RCC 7860 (cell line): ENCODE measurements at regions not wholly inside any gene's neighbourhood (a gene's known extent, or its start where the extent isn't known, plus 50 kb on each side); places are given as distances from the start of the nearest gene placed in this dataset.
"Not testable (repeated sequence)": the region's sequence is repeated elsewhere in the genome, so short reads cannot be mapped to it uniquely, and the experiment has no call there.

Experiments
- DNase-seq: peaks from one replicate; pipeline ENCODE4 v3.0.0-alpha.2; 2015; ENCODE audit warnings: low spot score
- FAIRE-seq: peaks from 2 replicates; lab custom pipeline; 2012; peaks lifted over from hg19 to GRCh38; lab: Jason Lieb, UNC

GRCh38 chr2:187862715-187863114 lies 308.5 kb upstream of the TFPI start:
- no peak for DNase-seq
- no peak for FAIRE-seq

- FAIRE-seq (no peak), DNase-seq (no peak)
Observed at GRCh38 chr2:187865025-187865424, 310.8 kb upstream of the TFPI start.

- FAIRE-seq: no peak
- DNase-seq: no peak
Observed at GRCh38 chr2:187867165-187867564, 312.9 kb upstream of the TFPI start.

- FAIRE-seq (no peak), DNase-seq (no peak)
Observed at GRCh38 chr2:187869195-187869594, 315.0 kb upstream of the TFPI start.

- FAIRE-seq (no peak), DNase-seq (no peak)
Observed at GRCh38 chr2:187871506-187871905, 317.3 kb upstream of the TFPI start.

- DNase-seq: no peak
- FAIRE-seq: no peak
Observed at GRCh38 chr2:187873132-187873531, 318.9 kb upstream of the TFPI start.

- DNase-seq (no peak), FAIRE-seq (no peak)
Observed at GRCh38 chr2:187874786-187875185, 320.6 kb upstream of the TFPI start.

- DNase-seq: no peak
- no peak for FAIRE-seq
Observed at GRCh38 chr2:187875261-187876141, 321.3 kb upstream of the TFPI start.

- no peak for FAIRE-seq
- no peak for DNase-seq
Observed at GRCh38 chr2:187876554-187876953, 322.3 kb upstream of the TFPI start.

- FAIRE-seq: no peak
Observed at GRCh38 chr2:187877391-187877790, 323.2 kb upstream of the TFPI start.

GRCh38 chr2:187878112-187878511 lies 323.9 kb upstream of the TFPI start:
- FAIRE-seq: no peak

More at GRCh38 chr2:187877391-187877790, 323.2 kb upstream of the TFPI start:
- no peak for DNase-seq

GRCh38 chr2:187879491-187879890 lies 325.3 kb upstream of the TFPI start:
- FAIRE-seq: no peak
- DNase-seq: no peak

More at GRCh38 chr2:187878112-187878511, 323.9 kb upstream of the TFPI start:
- DNase-seq: no peak

- DNase-seq (no peak), FAIRE-seq (no peak)
Observed at GRCh38 chr2:187884003-187884402, 329.8 kb upstream of the TFPI start.

GRCh38 chr2:187890690-187891089 lies 336.5 kb upstream of the TFPI start:
- DNase-seq (no peak), FAIRE-seq (no peak)

GRCh38 chr2:187900021-187900420 lies 345.8 kb upstream of the TFPI start:
- FAIRE-seq: no peak
- DNase-seq: no peak

GRCh38 chr2:187906021-187906420 lies 351.8 kb upstream of the TFPI start:
- DNase-seq (no peak), FAIRE-seq (no peak)

GRCh38 chr2:187910922-187911321 lies 356.7 kb upstream of the TFPI start:
- FAIRE-seq: peak; percentile 99
- DNase-seq: not testable (repeated sequence)

GRCh38 chr2:187912950-187913349 lies 358.7 kb upstream of the TFPI start:
- FAIRE-seq (peak; percentile 51), DNase-seq (no peak)

- no peak for DNase-seq
- no peak for FAIRE-seq
Observed at GRCh38 chr2:187915810-187916209, 361.6 kb upstream of the TFPI start.

- FAIRE-seq (no peak), DNase-seq (no peak)
Observed at GRCh38 chr2:187916799-187917198, 362.6 kb upstream of the TFPI start.

- DNase-seq (no peak), FAIRE-seq (no peak)
Observed at GRCh38 chr2:187917535-187917934, 363.3 kb upstream of the TFPI start.

- no peak for DNase-seq
- FAIRE-seq: no peak
Observed at GRCh38 chr2:187918996-187919821, 365.0 kb upstream of the TFPI start.
